ENCODE measurements at regions not wholly inside any gene's neighbourhood (a gene's known extent, or its start where the extent isn't known, plus 50 kb on each side); places are given as distances from the start of the nearest gene placed in this dataset.

GRCh38 chr18:27856820-27857219, 320.1 kb downstream of the CDH2 start:
- TF ChIP-seq CTCF (conservative IDR thresholded peaks at IDR 0.05; ENCODE audit: low read depth, low read length) (no peak), POLR2A (IDR thresholded peaks at IDR 0.05; ENCODE audit: low read depth, low read length) (no peak)
